Thoracic aorta (tissue), 2 donors: ENCODE measurements at regions not wholly inside any gene's neighbourhood (a gene's known extent, or its start where the extent isn't known, plus 50 kb on each side); places are given as distances from the start of the nearest gene placed in this dataset.

ENCODE experiments used
- ATAC-seq: fragments of 150-250 bp; one replicate; pipeline ENCODE4 v1.8.0; 2017; ENCODE audit warnings: low read depth; ENCODE audit not compliant: insufficient number of reproducible peaks, low FRiP score
- DNase-seq: peaks from one replicate; pipeline ENCODE4 v3.0.0-alpha.2; 2020; ENCODE audit warnings: low spot score
- H3K27ac ChIP-seq, 2 donors: fragments of 200-600 bp; sonication (generic); 1 replicate in 1 of 2; 2 replicates in 1 of 2; pipeline ENCODE4 v1.5.1; 2016; ENCODE audit warnings: mild to moderate bottlenecking in 2 of 2, moderate library complexity in 2 of 2
- H3K27me3 ChIP-seq: fragments of 200-600 bp; sonication (generic); replicated peaks from 2 replicates; pipeline ENCODE4 v1.6.0; 2016; ENCODE audit warnings: mild to moderate bottlenecking; ENCODE audit not compliant: insufficient read depth
- H3K36me3 ChIP-seq: fragments of 200-600 bp; sonication (generic); one replicate; pipeline ENCODE4 v1.5.1; 2016
- H3K4me1 ChIP-seq, 2 donors: fragments of 200-600 bp; sonication (generic); 1 replicate in 1 of 2; 2 replicates in 1 of 2; pipeline versions ENCODE4 v1.5.1 to v1.6.0; 2016; ENCODE audit warnings: low read depth in 2 of 2, mild to moderate bottlenecking in 1 of 2; ENCODE audit not compliant: control insufficient read depth in 1 of 2
- H3K4me3 ChIP-seq: fragments of 200-600 bp; sonication (generic); 2 replicates; pipeline ENCODE4 v1.5.1; 2016; ENCODE audit warnings: mild to moderate bottlenecking
- H3K9me3 ChIP-seq: fragments of 200-600 bp; sonication (generic); 2 replicates; pipeline ENCODE4 v1.5.1; 2016
- CTCF ChIP-seq: fragments of 200-600 bp; sonication (generic); IDR thresholded peaks from one replicate; pipeline ENCODE4 v1.5.1; 2019; ENCODE audit warnings: antibody characterized with exemption

DNA sequence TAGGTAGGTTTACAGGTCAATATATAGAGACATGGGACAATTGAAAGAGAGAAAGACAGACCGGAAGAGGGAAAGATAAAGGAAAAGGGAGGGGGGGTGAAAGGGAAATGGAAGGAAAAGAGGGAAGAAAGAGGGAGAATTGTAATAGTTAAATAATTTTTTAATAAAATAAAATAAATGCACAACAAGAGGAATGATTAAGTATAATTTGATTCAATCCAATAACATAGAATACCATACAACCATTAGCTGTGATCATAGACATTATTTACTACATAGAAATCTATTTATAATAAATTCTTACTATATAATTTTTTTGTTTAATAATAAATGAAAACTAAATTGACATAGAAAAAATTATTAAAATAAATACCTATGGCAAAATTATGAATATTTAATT is 330.7 kb downstream of the NR4A2 start:
- Histone ChIP-seq H3K36me3 (no peaks in the 10 kb centered on the region), H3K27ac (no peak overlapping the region), H3K4me3 (no peak overlapping the region), H3K9me3 (no peaks in the 10 kb centered on the region), H3K4me1 (no peaks in the 10 kb centered on the region), H3K27me3 (no peaks in the 10 kb centered on the region)
- no peak for TF ChIP-seq CTCF
- DNase-seq (no peak), ATAC-seq (no peak)

DNA sequence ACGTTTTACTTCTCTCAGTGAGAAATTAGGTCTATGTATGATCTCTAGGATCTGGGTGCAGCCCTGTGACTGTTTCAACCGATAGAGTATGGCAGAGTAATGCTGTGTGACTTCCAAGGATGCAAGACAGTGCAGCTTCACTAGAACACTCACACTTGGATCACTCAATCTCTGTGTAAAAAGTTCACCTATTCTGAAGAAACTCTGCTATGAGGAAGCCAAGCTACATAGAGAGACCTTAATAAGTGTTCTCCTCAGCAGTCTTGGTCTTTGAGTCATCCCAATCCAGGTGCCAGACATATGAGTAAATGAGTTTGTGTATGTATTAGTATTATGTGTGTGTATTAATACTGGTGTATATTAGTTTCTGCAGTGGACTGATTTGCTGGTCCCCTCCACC is 335.0 kb downstream of the NR4A2 start:
- ATAC-seq (no peak), DNase-seq (no peak)
- Histone ChIP-seq H3K27me3 (no peaks in the 10 kb centered on the region), H3K4me1 (no peaks in the 10 kb centered on the region), H3K9me3 (no peaks in the 10 kb centered on the region), H3K4me3 (no peak overlapping the region), H3K27ac (no peak overlapping the region), H3K36me3 (no peaks in the 10 kb centered on the region)
- no peak for TF ChIP-seq CTCF

DNA sequence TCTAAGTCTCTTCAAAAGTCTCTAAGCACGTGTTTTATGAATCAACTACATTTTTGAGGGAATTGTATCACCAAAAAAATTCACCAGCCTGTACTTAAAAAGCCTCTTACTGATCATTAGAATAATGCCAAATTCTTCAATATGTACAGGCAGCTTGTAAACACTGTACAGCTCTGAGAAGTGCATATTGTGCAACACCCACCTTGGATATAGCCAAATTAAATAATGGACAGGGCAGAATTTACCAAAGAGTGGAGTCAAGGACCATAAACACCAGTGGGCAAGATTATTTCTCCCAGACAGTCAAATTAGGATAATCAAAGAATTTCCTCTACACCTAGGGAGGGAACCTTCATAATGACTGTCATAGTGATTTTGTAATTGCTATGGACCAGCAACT is 338.2 kb downstream of the NR4A2 start:
- no peaks in the 10 kb centered on the region for H3K9me3 ChIP-seq
- H3K4me1 ChIP-seq = no peaks in the 10 kb centered on the region
- ATAC-seq (no peak), DNase-seq (no peak)
- H3K27ac ChIP-seq = no peak overlapping the region
- H3K27me3 ChIP-seq = no peaks in the 10 kb centered on the region
- no peaks in the 10 kb centered on the region for H3K36me3 ChIP-seq
- H3K4me3 ChIP-seq = no peak overlapping the region
- TF ChIP-seq CTCF = no peak

GRCh38 chr2:155983845-155984244 is 348.7 kb downstream of the NR4A2 start:
- no peaks in the 10 kb centered on the region for H3K9me3 ChIP-seq
- H3K4me3 ChIP-seq = no peak overlapping the region
- H3K4me1 ChIP-seq = no peaks in the 10 kb centered on the region
- H3K27me3 ChIP-seq = no peaks in the 10 kb centered on the region
- no peak for TF ChIP-seq CTCF
- H3K36me3 ChIP-seq = no peaks in the 10 kb centered on the region
- no peak for DNase-seq
- no peak overlapping the region for H3K27ac ChIP-seq
- no peak for ATAC-seq

- TF ChIP-seq CTCF = no peak
- Histone ChIP-seq H3K4me1 (no peaks in the 10 kb centered on the region), H3K4me3 (no peak overlapping the region), H3K9me3 (no peaks in the 10 kb centered on the region), H3K27me3 (no peaks in the 10 kb centered on the region), H3K36me3 (no peaks in the 10 kb centered on the region), H3K27ac (no peak overlapping the region)
- no peak for ATAC-seq
- DNase-seq = no peak
Observed at GRCh38 chr2:155982135-155982534, 350.4 kb downstream of the NR4A2 start.
